HG02571 (cell line): ENCODE measurements at regions not wholly inside any gene's neighbourhood (a gene's known extent, or its start where the extent isn't known, plus 50 kb on each side); places are given as distances from the start of the nearest gene placed in this dataset.
"Not testable (repeated sequence)": the region's sequence is repeated elsewhere in the genome, so short reads cannot be mapped to it uniquely, and the experiment has no call there.

ENCODE experiments used
- ATAC-seq: cut with Tn5 transposase; IDR thresholded peaks from one replicate; pipeline ENCODE4 v1.9.1; 2021; ENCODE audit warnings: mild to moderate bottlenecking, moderate library complexity; ENCODE audit not compliant: unreplicated experiment

DNA sequence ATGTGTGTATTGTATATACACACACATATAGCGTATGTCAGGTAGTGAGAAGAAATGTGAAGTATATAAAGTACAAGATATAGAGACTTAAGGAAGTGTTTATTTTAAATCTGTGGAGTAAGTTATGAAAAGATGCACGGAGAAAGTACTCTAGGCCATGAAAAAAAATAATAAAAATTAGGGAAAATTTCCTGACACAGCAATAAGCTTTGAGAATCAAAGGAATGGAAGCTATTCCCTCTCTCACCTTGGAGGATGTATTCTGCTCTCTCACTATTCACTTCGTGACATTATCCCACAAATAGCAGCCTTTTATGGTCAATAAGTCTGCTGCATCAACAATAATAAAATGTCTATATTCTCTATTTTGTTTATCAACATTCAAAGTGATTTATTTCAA lies 700.4 kb upstream of the RGS18 start:
- ATAC-seq = no peak

DNA sequence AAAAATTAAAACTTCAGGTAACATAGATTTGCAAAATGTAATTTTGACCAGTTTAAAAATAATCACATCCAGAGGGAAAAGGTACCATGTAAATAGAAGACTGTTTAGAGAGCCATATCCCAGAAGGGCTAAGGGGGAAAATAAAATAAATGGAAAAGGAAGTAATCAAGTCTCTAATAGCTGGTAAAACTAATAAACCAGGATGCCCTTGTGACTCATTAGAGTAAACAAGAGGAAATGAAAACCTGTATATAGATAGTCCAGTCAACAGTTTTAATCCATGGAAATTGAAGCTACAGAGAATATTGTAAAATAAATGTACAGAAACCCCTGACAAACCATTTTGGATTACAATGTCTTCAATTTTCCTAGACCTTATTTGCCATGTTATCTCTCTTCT lies 698.0 kb upstream of the RGS18 start:
- no peak for ATAC-seq

DNA sequence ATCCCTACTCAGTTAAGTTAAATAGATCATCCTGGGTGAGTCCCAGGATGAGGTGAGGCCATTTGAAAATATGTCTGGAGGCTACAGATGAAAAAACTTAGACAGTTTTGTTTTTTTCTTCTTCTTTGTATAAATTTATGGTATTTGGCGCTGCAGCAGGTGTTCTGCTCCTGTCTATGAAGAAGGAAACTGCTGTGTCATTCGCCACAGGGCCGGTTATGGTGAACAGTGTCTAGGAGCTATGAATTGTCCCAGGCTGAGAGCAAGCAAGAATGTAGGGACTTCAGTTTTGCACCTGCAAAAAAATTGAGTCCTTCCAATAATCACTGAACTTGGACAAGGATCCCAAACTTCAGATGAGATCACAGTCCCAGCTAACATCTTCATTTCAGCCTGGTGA lies 674.3 kb upstream of the RGS18 start:
- no peak for ATAC-seq

DNA sequence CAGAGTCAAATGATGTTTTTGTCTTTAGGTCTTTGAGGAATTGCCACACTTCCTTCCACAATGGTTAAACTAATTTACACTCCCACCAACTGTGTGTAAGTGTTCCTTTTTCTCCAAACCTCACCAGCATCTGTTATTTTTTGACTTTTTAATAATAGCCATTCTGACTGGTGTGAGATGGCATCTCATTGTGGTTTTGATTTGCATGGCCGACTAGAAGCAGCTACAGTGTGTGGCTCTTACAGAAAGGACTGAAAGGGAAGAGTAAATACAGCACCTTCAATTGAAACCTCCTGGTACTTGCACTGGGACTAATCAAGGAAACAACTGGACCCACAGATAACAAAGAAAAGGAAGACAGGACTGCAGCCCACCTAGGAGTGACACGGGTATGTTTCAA lies 668.0 kb upstream of the RGS18 start:
- no peak for ATAC-seq

DNA sequence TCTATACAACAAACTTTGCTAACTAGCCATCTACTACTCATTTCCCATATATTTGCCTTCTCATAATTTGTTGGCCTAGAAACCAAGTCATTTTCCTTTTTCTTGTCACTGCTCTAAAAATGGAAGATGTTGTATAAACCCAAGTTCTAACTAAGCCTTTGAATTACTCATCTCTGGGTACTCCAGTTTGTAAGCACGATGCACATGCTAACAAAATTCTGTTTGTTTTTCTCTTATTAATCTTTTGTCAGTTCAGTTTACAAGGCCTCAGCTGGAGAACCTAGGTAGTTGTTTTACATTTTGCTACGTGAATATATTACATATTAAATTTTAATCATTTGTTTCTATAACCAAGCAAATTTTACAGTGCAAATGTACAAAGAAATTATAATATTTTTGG lies 663.2 kb upstream of the RGS18 start:
- ATAC-seq = no peak

DNA sequence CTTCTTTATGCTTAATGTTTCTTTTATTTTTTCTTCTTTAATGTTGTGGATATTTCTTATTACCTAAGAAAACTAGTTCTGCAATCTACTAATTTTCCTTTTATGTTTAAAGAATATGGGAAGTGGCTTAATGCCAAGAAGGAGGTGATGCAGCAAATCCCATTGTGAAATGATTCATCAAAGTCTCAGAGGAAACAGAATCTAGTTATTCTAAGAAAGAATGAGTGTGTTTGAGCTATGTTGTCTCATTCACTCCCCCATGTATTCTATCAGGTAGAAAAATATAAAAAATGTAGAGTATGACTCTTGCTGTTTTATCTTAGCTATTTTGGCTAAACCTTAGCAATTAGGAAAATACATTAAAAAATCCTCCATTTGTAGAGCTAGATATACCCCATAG lies 659.9 kb upstream of the RGS18 start:
- no peak for ATAC-seq

DNA sequence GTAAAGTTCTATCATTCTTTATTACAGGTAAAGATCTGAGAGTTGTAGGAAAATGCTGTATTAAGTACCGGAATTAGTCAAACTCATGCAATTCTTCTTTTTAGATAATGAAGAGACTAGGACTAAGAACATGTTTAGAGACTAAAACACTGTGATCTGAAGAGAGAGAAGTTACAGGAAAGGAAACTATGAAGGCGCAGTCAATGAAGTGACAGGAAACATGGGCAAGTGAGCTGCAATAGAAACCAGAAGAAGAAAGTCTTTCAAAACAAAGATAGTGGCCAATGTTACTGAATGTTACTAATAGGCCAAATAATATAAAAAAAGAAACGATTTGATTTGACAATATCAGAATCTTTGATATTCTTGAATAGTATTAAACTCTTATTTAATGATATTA lies 659.4 kb upstream of the RGS18 start:
- ATAC-seq = no peak

DNA sequence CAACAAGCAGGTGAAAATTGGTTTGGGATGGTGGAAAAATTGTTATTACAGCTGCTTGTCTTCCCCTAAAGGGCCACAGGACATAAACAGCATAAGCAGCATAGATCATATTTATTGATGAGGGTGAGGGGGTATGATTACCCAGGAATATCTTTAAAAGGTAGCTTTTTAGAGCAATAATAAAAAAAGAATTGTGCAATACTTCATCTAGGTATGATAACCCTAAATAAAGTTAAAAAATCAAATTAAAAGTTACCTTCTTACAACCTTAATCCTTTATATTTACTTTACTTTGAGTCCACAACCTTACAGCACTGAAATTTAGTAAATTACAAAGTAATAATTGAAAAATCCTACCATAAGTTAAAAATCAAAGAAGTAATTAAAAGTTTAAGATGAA lies 653.3 kb upstream of the RGS18 start:
- ATAC-seq = no peak

DNA sequence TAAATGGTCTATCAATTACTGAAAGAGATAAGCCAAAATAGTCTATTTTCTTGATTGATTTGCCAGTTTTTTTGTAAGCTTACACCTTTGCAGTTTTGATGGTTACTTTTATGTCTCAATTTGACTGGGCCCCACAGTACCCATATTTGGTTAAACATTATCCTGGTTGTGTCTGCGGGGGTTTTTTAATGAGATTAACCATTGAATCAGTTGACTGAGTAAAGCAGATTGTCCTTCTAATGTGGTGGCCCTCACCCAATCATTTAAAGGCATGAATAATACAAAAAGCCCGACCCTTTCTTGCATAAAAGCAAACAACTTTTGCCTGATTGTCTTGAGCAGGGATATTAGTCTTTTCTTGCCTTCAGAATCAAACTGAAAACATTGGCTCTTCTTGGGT lies 650.0 kb upstream of the RGS18 start:
- ATAC-seq = no peak

DNA sequence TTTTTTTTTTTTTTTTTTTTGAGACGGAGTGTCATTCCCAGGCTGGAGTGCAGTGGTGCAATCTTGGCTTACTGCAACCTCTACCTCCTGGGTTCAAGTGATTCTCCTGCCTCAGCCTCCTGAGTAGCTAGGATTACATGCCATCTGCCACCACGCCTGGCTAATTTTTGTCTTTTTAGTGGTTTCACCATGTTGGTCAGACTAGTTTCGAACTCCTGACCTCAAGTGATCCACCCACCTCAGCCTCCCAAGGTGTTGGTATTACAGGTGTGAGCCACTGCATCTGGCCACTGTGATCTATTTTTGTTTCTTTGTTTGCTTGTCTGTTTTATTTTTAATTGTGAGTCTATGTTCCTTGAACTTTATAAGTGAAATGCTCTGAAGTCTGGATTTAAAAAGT lies 646.8 kb upstream of the RGS18 start:
- not testable (repeated sequence) for ATAC-seq

DNA sequence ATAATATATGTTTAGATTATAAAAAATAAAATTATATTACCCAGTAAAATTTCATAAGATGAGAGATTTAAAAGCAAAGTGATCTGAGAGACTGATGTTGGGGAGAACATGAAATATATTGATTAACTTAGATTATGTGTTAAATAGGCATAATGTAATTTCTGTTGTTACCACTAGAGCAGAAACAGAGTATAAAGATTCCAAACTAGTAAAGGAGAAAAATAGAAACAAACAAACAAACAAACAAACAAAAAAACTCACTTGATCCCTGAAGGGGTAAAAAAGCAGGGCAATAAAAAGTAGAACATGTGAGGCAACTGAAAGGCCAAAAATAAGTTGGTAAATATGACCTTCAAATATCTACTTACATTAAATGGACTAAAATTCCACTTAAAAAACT lies 640.4 kb upstream of the RGS18 start:
- ATAC-seq = no peak

DNA sequence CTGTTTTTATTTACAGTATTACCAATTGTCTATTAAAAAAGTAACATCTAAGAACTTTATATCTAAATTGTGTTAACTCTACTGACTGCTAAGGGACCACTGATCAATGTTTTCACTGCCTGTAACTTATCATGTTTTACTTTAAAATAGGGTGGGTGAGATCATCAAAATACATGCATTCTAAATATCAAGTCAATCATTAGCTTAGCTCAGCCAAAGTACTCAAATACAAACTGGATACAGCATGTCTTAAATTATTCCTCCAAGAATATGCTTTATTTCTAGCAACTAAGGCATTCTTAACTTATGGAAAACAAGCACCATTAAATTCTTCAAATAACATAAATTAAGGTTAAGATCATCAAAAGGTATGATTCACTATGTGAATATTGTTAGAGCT lies 638.7 kb upstream of the RGS18 start:
- no peak for ATAC-seq

DNA sequence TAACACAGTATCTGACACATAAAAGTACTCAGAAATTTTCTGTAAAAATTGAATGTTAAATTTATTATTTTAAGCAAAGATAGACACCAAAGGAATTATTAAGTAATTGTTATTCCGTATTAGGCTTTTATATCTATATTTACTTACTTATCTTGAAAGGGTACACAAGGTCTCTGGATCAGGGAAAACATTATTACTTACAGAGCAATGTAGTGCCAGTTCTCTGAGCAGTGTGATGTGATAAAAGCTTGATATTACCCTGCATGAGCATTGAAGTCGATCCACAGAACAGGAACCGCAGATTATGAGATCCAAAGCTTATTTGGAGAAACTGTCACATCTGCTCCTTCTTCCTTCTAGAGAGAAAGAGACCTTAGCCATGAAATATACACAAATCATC lies 637.9 kb upstream of the RGS18 start:
- no peak for ATAC-seq

DNA sequence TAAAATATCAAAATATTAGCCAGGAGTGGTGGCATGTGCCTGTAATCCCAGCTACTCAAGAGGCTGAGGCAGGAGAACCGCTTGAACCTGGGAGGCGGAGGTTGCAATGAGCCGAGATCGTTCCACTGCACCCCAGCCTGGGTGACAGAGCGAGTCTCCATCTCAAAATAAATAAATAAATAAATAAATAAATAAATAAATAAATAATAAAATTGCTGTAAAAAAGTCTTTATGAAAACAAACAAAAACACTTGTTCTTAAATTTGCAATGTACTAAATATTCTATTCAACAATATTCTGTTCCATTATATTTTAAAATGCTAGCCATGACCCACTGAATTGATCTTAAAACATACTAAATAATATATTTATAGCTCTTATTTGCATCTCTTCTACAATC lies 632.3 kb upstream of the RGS18 start:
- not testable (repeated sequence) for ATAC-seq

DNA sequence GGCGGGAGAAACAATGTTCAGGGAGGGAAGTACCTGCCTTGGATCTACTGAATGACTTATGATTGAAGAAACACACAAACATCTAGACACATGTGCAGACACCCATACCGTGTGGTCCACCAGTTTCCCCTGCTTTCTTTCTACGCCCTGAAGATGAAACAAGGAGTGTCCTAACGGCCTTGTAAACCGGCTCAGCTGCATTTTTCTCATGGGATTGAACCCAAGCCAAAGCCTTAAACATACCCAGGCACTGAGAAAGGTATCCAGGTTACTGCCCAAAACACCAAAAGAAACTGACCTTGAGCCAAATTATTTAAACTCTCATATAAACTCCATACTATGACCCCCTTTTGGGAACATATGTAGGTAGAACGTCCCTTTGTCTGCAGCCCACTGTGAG lies 630.0 kb upstream of the RGS18 start:
- ATAC-seq = no peak

DNA sequence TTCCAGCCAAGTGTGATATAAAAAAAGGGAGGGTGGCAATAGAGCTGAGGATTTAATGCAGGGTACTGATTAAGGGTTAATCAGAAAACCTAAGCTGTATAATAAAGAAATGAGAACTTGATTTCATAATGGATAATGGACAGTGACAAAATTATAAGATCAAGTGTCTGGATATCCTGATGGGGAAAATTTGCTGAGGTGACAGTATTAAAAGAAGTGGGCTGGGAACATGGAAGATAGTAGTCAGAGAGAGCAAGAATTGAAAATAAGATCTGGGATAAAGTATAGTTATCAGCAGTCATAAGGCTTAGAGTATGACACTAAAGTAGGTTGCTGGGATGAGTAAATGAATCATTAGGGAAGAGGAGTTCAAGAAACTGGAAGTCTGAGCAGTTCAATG lies 627.3 kb upstream of the RGS18 start:
- no peak for ATAC-seq

DNA sequence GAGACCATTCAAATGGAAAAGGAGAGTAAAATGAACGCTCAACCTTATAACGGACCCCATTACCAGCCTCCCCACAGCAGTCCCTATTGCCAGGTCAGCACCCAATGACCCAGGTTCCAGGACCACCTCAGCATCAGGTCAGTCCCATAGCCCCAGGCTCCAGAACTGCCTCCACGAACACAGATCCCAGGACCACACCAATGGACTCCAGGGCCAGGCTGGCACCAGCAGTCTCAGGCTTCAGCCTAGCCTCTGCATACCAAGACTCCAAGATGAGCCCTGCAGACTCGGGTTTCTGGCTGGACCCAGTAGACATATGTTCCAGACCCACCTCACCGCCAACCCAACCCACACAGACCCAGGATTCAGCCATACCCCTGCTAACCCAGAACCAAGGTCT lies 625.0 kb upstream of the RGS18 start:
- ATAC-seq = no peak

DNA sequence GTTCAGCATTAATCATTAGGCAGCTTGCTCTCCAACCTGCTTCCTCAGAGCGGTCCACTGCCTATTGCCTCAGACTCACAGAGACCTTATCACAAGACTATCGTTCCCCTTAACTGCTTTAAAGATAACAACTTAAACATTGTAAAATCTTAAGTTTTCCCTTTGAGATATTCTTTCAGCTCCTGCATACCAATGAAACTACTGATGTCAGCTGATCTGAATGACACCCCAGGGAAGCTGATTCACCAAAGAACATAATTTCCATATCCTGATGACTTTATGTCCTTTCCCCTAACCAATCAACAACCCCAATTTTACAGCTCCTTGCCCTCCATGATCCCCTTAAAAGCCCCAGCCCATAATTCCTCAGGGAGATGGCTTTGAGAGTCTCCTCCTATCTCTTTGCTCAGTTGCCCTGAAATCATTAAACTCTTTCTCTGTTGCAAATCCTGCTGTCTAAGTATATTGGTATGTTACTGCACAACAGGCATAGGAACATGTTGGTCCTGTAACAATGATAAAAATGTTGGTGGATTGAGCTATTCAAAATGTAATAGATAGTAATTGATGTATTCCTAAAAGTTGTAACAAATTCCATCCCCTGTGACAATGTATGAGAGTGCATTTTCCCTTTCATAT lies 621.4 kb upstream of the RGS18 start:
- no peak for ATAC-seq

DNA sequence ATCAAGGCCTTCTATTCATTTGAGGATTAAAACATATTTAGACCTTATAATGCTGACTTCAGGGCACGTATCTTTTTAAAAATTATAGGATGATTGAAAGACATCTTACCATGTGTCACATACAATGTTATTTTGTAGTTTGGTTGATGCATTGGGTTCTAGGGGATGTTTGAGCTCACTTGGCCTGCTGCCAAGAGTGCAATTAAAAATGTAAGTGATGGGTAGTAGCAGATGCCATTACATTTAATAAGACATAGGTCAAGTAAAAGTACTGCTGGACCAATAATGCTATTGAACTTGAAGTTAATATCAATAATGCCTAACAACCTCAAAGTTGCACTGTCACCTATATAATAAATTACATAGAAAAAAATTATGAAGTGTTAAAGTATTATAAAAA lies 616.5 kb upstream of the RGS18 start:
- ATAC-seq = no peak

DNA sequence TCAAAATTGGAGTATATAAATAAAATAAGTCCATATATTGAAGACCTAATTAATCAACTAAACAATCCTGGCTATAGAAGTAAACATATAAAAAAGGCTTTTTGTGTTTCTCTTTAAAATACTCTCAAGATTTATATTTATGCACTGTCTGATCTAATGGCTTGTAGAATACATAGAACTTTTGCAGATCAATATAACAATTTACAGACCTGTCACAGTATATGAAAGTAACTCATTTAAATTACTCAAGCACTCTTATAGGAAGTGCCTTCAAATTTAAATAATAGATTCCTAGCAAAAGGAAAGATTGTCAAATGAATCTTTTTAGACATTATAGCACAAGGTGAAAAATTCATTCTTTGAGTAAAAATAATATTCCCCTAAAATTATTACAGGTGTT lies 615.8 kb upstream of the RGS18 start:
- no peak for ATAC-seq

DNA sequence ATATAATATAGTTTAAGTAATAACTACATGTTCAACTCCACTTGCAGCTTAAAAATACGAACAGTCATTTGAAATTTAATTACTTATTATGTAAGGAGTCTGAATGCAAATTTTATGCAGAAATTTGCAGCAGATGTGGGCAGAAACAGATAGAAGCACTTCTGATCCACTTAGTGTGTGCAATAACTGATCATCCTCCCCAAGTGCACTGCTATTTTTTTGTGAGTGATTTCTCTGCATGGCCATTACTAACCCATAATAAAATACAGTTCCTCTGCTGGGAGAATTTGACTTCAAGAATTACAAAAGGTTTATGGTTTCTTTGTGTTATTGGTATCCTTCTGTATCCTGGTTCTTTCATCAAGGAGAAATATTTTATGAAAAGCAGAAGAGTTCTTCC lies 611.5 kb upstream of the RGS18 start:
- ATAC-seq = no peak

DNA sequence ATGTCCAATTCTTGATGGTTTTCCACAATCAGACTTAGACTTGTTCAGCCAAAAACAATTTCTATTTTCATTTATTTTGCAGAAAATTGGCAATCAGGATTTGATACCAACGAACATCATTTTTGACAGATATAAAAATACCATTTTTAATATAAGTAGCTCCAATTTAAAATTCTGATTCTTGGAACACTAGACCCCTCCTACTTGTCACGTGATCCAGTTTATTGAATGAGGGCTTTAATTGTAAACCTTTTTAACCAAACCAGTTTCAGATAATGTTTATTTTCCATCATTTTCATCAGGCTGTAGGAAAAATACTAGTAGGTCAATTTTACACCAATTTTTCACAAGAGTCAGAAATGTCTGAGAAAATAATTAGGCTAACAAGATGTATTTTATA lies 607.2 kb upstream of the RGS18 start:
- no peak for ATAC-seq

DNA sequence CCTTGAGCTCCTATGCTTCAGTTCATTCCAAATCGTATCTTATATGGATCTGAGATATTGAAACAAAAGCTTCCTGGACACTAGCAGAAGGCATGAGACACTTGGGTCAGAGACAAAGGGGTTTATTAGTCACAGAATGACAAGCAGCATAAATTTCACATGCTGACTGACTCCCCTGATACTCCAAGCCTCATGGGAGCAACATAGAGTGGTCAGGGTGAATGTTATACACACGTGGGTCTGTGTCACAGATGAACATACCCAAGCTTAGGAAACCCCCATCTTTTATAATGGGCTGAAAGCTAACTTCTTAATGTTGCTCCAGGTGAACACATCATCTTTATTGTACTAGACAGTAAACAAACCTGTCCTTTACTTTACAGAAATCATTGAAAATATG lies 599.9 kb upstream of the RGS18 start:
- ATAC-seq = no peak

DNA sequence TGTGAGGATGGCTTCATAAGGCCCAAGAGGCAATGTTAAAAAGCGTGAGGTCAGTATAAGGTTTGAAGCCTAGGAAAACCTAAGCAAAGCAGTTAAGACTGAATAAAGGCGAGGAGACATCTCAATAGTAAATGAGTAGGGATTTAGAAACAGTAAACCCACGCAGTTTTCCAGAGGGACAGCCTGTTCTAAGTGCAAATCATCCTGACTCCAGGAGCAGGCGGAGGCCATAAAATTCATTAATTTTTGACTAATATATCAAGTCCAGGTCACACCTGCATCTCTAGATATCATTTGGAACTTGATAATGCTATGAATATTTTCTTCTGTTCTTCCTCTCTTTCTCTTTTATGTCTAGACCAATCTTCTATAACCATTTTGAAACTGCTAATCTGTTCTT lies 597.0 kb upstream of the RGS18 start:
- no peak for ATAC-seq
